GM13977 (cell line): ENCODE measurements at regions not wholly inside any gene's neighbourhood (a gene's known extent, or its start where the extent isn't known, plus 50 kb on each side); places are given as distances from the start of the nearest gene placed in this dataset.

Source experiments
- DNase-seq: peaks from one replicate; pipeline ENCODE4 v3.0.0; 2012; ENCODE audit warnings: low spot score
- CTCF ChIP-seq: IDR thresholded peaks from 2 replicates; pipeline ENCODE4 v1.5.1; 2012; ENCODE audit warnings: mild to moderate bottlenecking, control low read depth; ENCODE audit not compliant: insufficient read depth; ENCODE audit errors: extremely low read depth, missing control alignments
- in situ Hi-C: fragments of 300-500 bp; cut with MboI; formaldehyde crosslinking; loops from one replicate; pipeline ENCODE4 v1.12.0; 2022; ENCODE audit warnings: low sequenced_read_pairs, low pct_unique_long_range_greater_than_20kb, mixed read lengths, inconsistent platforms; ENCODE audit not compliant: unreplicated experiment

GRCh38 chr5:8633259-8633658, 764.3 kb downstream of the MTRR start:
- no peak for TF ChIP-seq CTCF
- no peak for DNase-seq
- in situ Hi-C loops, result no loop called here

DNA sequence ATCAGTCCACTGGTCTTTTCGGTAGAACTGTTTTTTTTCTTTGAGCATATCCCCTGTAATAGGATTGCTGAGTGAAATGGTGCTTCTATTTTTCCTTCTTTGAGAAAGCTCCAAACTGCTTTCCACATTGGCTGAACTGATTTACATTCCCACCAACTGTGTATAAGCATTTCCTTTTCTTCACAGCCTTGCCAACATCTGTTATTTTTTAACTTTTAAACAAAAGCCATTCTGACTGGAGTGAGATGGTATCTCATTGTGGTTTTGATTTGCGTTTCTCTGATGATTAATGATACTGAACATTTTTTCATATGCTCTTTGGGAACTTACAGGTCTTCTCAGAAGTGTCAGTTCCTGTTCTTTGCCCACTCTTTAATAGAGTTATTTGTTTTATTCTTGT, 764.7 kb downstream of the MTRR start:
- in situ Hi-C loops, result no loop called here
- no peak for DNase-seq
- TF ChIP-seq CTCF, result no peak

GRCh38 chr5:8634219-8634618, 765.3 kb downstream of the MTRR start:
- no peak for DNase-seq
- no peak for TF ChIP-seq CTCF
- in situ Hi-C loops, result no loop called here

DNA sequence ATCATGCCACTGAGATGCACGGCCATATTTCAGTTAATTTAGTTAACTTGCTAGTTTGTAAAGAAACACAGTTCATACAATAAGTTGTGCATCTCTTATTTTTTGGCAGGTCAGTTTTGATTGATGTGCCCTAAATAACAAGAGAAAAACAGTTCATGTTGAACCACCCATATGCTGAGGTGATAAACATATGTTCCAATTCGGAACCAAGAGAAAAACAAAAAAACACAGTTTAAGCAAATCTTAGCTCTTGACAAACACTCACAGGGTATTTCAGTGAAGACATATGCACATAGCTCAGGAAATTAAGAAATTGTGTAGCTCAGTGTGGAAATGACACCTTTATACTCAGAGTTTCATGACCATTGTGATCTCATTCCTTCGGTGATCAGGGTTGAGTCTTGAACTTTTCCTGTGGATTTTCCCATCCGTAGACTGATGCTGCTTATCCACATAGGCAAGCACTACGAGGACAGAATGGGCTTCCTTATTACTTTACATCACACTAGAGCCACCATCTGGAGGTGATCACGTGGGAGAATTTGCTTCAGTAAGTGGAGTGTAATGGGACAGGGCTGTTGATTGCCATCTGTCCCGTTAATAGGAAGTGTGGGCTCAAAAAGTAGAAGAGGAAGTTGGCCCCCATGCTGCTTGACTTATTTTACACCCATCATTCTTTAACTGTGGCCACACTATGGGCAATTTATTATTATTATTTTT, 773.0 kb downstream of the MTRR start:
- TF ChIP-seq CTCF, result no peak
- no peak for DNase-seq
- in situ Hi-C loops, result no loop called here

DNA sequence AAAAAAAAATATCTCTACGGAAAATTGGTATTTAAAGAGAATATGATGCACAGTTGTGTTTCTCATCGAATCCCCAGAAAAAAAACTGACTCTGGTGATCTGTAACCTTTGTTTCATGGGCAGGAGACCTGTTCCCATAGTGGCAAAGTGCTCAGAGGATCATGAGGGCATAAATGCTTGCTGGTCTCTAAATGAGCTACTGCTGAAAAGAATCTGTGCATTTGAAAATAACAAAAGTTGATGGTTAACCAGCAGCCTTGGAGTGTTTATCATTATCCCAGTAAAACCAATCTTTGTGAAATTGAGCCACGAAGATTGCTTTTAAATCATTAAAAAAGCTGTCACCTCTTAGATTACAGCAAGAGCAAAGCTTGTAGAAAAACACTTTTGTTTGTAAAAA, 775.4 kb downstream of the MTRR start:
- DNase-seq, result no peak
- TF ChIP-seq CTCF, result no peak
- in situ Hi-C loops, result no loop called here

- TF ChIP-seq CTCF, result no peak
- in situ Hi-C loops, result no loop called here
- DNase-seq, result no peak
Measured at GRCh38 chr5:8647111-8647510, 778.2 kb downstream of the MTRR start.
